ENCODE measurements at regions not wholly inside any gene's neighbourhood (a gene's known extent, or its start where the extent isn't known, plus 50 kb on each side); places are given as distances from the start of the nearest gene placed in this dataset.

DNA sequence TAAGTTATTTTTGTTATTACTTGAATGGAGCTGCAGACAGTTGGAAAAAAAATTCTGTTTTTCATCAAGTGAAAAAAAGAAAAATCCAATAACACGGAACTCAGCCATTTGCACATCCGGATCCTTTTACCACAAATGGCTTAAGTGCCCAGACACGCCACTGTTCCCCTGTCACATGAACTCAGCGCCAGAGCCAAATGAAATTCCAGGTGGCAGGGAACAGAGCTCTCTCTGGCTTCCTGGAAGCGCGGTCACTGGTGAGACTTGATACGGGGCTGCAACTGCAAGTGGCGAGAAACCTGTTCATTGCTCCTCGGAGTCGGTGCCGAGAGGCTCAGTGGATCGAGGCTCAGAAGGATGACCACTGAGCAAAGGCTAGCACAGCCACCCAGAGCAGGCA, 60.8 kb upstream of the NPTX2 start:
- TF ChIP-seq, protein P1, sequence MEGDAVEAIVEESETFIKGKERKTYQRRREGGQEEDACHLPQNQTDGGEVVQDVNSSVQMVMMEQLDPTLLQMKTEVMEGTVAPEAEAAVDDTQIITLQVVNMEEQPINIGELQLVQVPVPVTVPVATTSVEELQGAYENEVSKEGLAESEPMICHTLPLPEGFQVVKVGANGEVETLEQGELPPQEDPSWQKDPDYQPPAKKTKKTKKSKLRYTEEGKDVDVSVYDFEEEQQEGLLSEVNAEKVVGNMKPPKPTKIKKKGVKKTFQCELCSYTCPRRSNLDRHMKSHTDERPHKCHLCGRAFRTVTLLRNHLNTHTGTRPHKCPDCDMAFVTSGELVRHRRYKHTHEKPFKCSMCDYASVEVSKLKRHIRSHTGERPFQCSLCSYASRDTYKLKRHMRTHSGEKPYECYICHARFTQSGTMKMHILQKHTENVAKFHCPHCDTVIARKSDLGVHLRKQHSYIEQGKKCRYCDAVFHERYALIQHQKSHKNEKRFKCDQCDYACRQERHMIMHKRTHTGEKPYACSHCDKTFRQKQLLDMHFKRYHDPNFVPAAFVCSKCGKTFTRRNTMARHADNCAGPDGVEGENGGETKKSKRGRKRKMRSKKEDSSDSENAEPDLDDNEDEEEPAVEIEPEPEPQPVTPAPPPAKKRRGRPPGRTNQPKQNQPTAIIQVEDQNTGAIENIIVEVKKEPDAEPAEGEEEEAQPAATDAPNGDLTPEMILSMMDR (IDR thresholded peaks at IDR 0.05; ENCODE audit: low read length), result no peak
- no peak for TF ChIP-seq EZH2 (optimal IDR thresholded peaks at IDR 0.05; ENCODE audit: low read depth, low read length)
- no peak for TF ChIP-seq EZH2phosphoT487 (IDR thresholded peaks at IDR 0.05; ENCODE audit: low read length)

All from MM.1S (cell line).